DND-41 (cell line): ENCODE measurements at regions not wholly inside any gene's neighbourhood (a gene's known extent, or its start where the extent isn't known, plus 50 kb on each side); places are given as distances from the start of the nearest gene placed in this dataset.

Source experiments
- CTCF ChIP-seq: IDR thresholded peaks from 2 replicates; pipeline ENCODE4 v1.5.1; 2012; ENCODE audit warnings: borderline replicate concordance, low read length, moderate library complexity, mild to moderate bottlenecking; ENCODE audit not compliant: poor library complexity, severe bottlenecking; ENCODE audit errors: extremely low read depth
- EZH2 ChIP-seq: IDR thresholded peaks from 3 replicates; pipeline ENCODE4 v1.6.1; 2012; ENCODE audit warnings: borderline replicate concordance, low read depth, mild to moderate bottlenecking, moderate library complexity, low read length, inconsistent platforms; ENCODE audit not compliant: severe bottlenecking

- TF ChIP-seq CTCF (no peak), EZH2 (no peak)
Measured at GRCh38 chr20:29430531-29430930, 1826.9 kb upstream of the DEFB115 start.
